Lower leg skin (tissue), 3 donors: ENCODE measurements at regions not wholly inside any gene's neighbourhood (a gene's known extent, or its start where the extent isn't known, plus 50 kb on each side); places are given as distances from the start of the nearest gene placed in this dataset.

ENCODE experiments used
- CTCF ChIP-seq, 3 donors: fragments of 450-650 bp; IDR thresholded peaks; one replicate each; pipeline ENCODE4 v1.5.1; 2016; ENCODE audit warnings: antibody characterized with exemption in 3 of 3, mild to moderate bottlenecking in 3 of 3, moderate library complexity in 2 of 3
- POLR2A ChIP-seq, 2 donors: fragments of 450-650 bp; IDR thresholded peaks; one replicate each; pipeline ENCODE4 v1.6.1; 2016 to 2017; ENCODE audit warnings: antibody characterized with exemption in 2 of 2, mild to moderate bottlenecking in 1 of 2, moderate library complexity in 1 of 2

DNA sequence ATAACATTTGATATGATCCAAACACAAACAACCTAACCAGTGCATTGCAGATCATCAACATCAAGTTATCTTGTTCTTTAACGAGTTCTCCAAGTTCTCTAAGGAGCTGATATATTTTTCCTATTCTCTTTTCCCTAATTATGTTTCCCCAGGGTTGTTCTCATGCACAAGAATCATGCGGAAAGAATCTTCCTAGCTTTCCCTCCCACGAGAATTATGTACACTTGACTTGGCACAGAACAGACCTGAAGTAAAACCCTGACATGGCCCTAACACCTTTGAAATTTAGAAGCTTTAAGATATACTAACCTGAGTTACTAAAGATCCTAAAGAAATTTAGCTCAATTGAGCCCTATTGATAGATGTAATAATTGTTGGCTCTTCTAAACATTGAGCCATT is 110.7 kb upstream of the FST start:
- TF ChIP-seq CTCF (IDR thresholded peaks at IDR 0.05) (no peak), POLR2A (IDR thresholded peaks at IDR 0.05) (no peak)
